ENCODE measurements at regions not wholly inside any gene's neighbourhood (a gene's known extent, or its start where the extent isn't known, plus 50 kb on each side); places are given as distances from the start of the nearest gene placed in this dataset.

DNA sequence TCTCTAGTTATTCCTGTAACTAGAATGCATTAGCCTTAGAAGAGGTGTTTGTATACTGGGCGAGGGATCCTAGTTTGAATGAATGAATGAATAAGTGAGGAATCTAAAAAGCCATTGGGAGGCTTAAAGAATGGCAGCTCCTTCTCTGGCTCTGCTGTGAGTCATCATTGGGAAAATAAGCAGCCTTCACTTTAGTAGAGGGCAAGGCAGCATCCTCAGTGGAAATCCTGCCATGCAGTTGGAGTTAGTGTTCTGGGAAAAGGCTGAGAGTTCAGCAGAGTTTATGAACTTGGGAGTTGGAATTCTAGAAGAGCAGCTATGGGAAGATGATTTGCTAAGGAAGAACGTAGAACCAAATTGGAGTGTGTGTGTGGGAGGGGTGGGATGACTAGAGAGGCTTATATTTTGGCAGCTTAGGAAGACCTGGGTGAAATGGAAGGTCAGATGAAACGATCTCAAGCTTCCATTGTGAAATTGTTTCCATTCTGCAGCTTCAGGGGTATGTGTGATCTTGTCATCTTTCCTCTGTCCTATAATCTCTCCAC, 120.8 kb downstream of the PTCSC3 start:
- Histone ChIP-seq H3K9me3 (ENCODE audit: severe bottlenecking) (no peaks in the 10 kb centered on the region), H3K27ac (ENCODE audit: poor library complexity, severe bottlenecking) (no peak overlapping the region), H3K36me3 (ENCODE audit: low read depth) (no peaks in the 10 kb centered on the region), H3K4me3 (ENCODE audit: severe bottlenecking) (no peak overlapping the region), H3K4me1 (ENCODE audit: insufficient read depth, poor library complexity, severe bottlenecking) (peaks cover 10% of the 10 kb centered on the region), H3K27me3 (ENCODE audit: insufficient read depth, poor library complexity, severe bottlenecking) (no peaks in the 10 kb centered on the region)
- ATAC-seq (ENCODE audit: low read depth): no peak; the same call in 2 of the 3 replicates
- TF ChIP-seq, protein P1, sequence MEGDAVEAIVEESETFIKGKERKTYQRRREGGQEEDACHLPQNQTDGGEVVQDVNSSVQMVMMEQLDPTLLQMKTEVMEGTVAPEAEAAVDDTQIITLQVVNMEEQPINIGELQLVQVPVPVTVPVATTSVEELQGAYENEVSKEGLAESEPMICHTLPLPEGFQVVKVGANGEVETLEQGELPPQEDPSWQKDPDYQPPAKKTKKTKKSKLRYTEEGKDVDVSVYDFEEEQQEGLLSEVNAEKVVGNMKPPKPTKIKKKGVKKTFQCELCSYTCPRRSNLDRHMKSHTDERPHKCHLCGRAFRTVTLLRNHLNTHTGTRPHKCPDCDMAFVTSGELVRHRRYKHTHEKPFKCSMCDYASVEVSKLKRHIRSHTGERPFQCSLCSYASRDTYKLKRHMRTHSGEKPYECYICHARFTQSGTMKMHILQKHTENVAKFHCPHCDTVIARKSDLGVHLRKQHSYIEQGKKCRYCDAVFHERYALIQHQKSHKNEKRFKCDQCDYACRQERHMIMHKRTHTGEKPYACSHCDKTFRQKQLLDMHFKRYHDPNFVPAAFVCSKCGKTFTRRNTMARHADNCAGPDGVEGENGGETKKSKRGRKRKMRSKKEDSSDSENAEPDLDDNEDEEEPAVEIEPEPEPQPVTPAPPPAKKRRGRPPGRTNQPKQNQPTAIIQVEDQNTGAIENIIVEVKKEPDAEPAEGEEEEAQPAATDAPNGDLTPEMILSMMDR (IDR thresholded peaks at IDR 0.05; ENCODE audit: poor library complexity, severe bottlenecking): no peak
- DNase-seq (ENCODE audit: low spot score): no peak

DNA sequence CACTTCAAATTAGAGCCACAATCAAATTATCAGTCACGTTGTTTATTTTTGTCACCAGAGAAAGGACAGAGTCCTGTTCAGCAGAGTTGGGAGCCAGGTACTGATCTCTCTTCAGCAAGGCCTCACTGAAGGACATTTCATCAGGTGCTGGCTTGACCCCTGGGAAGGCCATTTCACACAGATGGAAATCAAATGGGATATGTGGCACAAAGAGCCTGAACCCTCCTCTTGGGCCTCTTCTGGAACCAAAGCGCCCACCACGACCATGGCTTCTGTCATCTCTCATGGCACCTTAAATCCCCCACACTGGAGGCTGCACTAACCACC, 121.5 kb downstream of the PTCSC3 start:
- Histone ChIP-seq H3K9me3 (ENCODE audit: severe bottlenecking) (no peaks in the 10 kb centered on the region), H3K27me3 (ENCODE audit: insufficient read depth, poor library complexity, severe bottlenecking) (no peaks in the 10 kb centered on the region), H3K36me3 (ENCODE audit: low read depth) (no peaks in the 10 kb centered on the region), H3K4me1 (ENCODE audit: insufficient read depth, poor library complexity, severe bottlenecking) (peaks cover 10% of the 10 kb centered on the region), H3K27ac (ENCODE audit: poor library complexity, severe bottlenecking) (no peak overlapping the region), H3K4me3 (ENCODE audit: severe bottlenecking) (no peak overlapping the region)
- TF ChIP-seq, protein P1 (IDR thresholded peaks at IDR 0.05; ENCODE audit: poor library complexity, severe bottlenecking): no peak
- ATAC-seq (ENCODE audit: low read depth): no peak
- no peak for DNase-seq (ENCODE audit: low spot score)

DNA sequence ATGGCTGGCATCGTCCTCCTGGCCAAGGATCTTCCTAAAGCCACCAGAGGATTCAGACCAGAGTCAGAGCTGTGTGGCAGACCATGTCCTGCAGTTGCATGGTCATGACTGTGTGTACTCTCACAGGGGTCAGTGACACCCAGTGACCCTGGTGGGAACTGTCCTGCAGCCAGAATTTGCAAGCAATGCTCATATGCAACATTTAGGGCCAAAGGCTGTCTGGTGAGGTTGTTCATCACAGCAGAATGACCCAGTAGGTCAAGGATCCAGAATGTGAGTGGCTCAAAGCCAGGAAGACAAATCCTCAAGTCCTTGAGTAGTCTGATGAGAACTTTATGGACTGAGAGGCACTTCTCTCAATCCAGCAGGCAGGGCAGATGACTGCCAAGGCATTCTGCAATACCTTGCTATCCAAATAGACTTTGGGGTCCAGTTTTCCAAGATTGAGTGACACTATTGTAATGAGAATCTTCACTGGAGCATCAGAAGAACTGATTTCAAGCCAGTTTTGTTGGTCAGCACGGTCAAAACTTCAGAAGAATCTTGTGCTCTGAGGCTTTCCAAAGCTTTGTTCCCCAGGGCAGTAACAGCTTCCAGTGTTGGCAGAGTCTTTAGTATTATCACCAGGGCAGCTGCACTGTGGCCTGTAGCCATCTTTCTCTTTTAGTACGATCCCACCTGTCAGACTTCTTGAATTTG, 122.0 kb downstream of the PTCSC3 start:
- TF ChIP-seq, protein P1 (IDR thresholded peaks at IDR 0.05; ENCODE audit: poor library complexity, severe bottlenecking): no peak
- Histone ChIP-seq H3K9me3 (ENCODE audit: severe bottlenecking) (no peaks in the 10 kb centered on the region), H3K4me1 (ENCODE audit: insufficient read depth, poor library complexity, severe bottlenecking) (peaks cover 10% of the 10 kb centered on the region), H3K36me3 (ENCODE audit: low read depth) (no peaks in the 10 kb centered on the region), H3K4me3 (ENCODE audit: severe bottlenecking) (no peak overlapping the region), H3K27ac (ENCODE audit: poor library complexity, severe bottlenecking) (no peak overlapping the region), H3K27me3 (ENCODE audit: insufficient read depth, poor library complexity, severe bottlenecking) (no peaks in the 10 kb centered on the region)
- no peak for ATAC-seq (ENCODE audit: low read depth)
- DNase-seq (ENCODE audit: low spot score): no peak

DNA sequence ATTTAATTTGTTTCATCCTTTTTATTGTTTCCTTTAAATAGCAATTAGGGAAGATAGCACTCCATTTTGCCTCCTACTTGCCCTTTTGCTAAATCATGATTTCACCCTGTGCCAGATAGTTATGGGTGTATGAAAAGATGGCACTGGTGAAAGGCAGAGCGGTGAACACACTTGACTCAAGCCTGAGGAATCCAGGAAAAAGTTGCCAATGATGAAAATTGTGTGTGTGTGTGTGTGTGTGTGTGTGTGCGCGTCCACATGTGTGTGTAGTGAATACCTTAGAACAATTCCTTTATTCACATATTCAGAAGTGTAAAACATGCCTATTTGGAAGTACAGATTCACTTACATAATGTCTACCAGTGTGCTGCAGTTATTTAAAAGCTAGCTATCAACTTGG, 123.8 kb downstream of the PTCSC3 start:
- Histone ChIP-seq H3K4me3 (ENCODE audit: severe bottlenecking) (no peak overlapping the region), H3K27ac (ENCODE audit: poor library complexity, severe bottlenecking) (no peak overlapping the region), H3K36me3 (ENCODE audit: low read depth) (no peaks in the 10 kb centered on the region), H3K27me3 (ENCODE audit: insufficient read depth, poor library complexity, severe bottlenecking) (no peaks in the 10 kb centered on the region), H3K9me3 (ENCODE audit: severe bottlenecking) (no peaks in the 10 kb centered on the region), H3K4me1 (ENCODE audit: insufficient read depth, poor library complexity, severe bottlenecking) (peaks cover 6% of the 10 kb centered on the region)
- DNase-seq (ENCODE audit: low spot score): no peak
- ATAC-seq (ENCODE audit: low read depth): no peak
- TF ChIP-seq, protein P1 (IDR thresholded peaks at IDR 0.05; ENCODE audit: poor library complexity, severe bottlenecking): no peak

DNA sequence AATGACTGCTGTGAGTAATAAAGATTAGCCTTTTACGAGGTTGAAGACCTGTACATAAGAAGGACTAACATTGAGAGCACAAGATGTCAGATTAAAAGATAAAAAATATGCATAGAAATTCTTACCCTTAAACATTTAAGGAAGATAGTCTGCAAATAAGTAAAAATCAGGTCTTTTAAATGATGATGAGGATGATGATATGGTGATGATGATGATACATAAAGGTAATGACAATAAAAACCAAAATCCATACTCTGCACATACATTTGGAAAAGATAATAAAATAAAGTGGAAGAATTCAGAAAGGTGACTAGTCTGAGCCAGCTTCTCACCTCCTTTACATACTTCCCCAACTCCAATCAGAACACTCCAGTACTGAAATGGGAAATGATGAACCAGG, 124.5 kb downstream of the PTCSC3 start:
- Histone ChIP-seq H3K36me3 (ENCODE audit: low read depth) (no peaks in the 10 kb centered on the region), H3K4me1 (ENCODE audit: insufficient read depth, poor library complexity, severe bottlenecking) (no peaks in the 10 kb centered on the region), H3K9me3 (ENCODE audit: severe bottlenecking) (no peaks in the 10 kb centered on the region), H3K27me3 (ENCODE audit: insufficient read depth, poor library complexity, severe bottlenecking) (no peaks in the 10 kb centered on the region), H3K4me3 (ENCODE audit: severe bottlenecking) (no peak overlapping the region), H3K27ac (ENCODE audit: poor library complexity, severe bottlenecking) (no peak overlapping the region)
- DNase-seq (ENCODE audit: low spot score) (no peak), ATAC-seq (ENCODE audit: low read depth) (no peak)
- TF ChIP-seq, protein P1 (IDR thresholded peaks at IDR 0.05; ENCODE audit: poor library complexity, severe bottlenecking): no peak
